ENCODE measurements at regions not wholly inside any gene's neighbourhood (a gene's known extent, or its start where the extent isn't known, plus 50 kb on each side); places are given as distances from the start of the nearest gene placed in this dataset.

GRCh38 chr14:82342596-82342995, 808.9 kb upstream of the SEL1L start:
- TF ChIP-seq POLR2AphosphoS5 (IDR thresholded peaks at IDR 0.05) (no peak), EZH2 (IDR thresholded peaks at IDR 0.05; ENCODE audit: borderline replicate concordance, insufficient read depth, low read length, poor library complexity, severe bottlenecking) (no peak), TAF1 (IDR thresholded peaks at IDR 0.05; ENCODE audit: low read depth) (no peak), CTCF (IDR thresholded peaks at IDR 0.05; ENCODE audit: poor library complexity, severe bottlenecking) (no peak)
